GM12878 (cell line): ENCODE measurements at regions not wholly inside any gene's neighbourhood (a gene's known extent, or its start where the extent isn't known, plus 50 kb on each side); places are given as distances from the start of the nearest gene placed in this dataset.

Source experiments
- ATAC-seq: fragments of 200-7000 bp; cut with Tn5 transposase; 3 replicates; pipeline ENCODE4 v1.9.1; 2020; ENCODE audit warnings: mild to moderate bottlenecking, moderate library complexity
- BruUV-seq: library from RNA; stranded (reverse); fragments of 400-500 nt; replicated peaks from 2 replicates; lab custom pipeline; 2021; lab: Mats Ljungman, UMichigan
- CTCF ChIA-PET: fragments of 300-600 bp; sonication (Branson Sonifier 250); formaldehyde crosslinking; extraction: SDS; loops from one replicate; lab custom pipeline; 2021; ENCODE audit warnings: inconsistent platforms; lab: Yijun Ruan, JAX
- POLR2A ChIA-PET: fragments of 350-600 bp; formaldehyde crosslinking; extraction: SDS; loops from one replicate; lab custom pipeline; 2021; ENCODE audit warnings: inconsistent platforms; lab: Charles Lee
- RAD21 ChIA-PET: fragments of 300-600 bp; sonication (Branson Sonifier 250); formaldehyde crosslinking; loops from one replicate; lab custom pipeline; 2023; ENCODE audit warnings: antibody characterized with exemption; ENCODE audit not compliant: unreplicated experiment; lab: Charles Lee
- SMC1A ChIA-PET: fragments of 300-600 bp; sonication (Branson Sonifier 250); formaldehyde crosslinking; loops from one replicate; lab custom pipeline; 2023; ENCODE audit not compliant: unreplicated experiment, uncharacterized antibody; lab: Charles Lee
- DNase-seq: peaks from one replicate; pipeline ENCODE4 v3.0.0-alpha.2; 2011; ENCODE audit warnings: low read depth, low spot score
- FAIRE-seq: peaks from 3 replicates; lab custom pipeline; 2011; peaks lifted over from hg19 to GRCh38; lab: Jason Lieb, UNC
- H2AFZ ChIP-seq: 2 replicates; pipeline ENCODE4 v1.6.0; 2011; ENCODE audit warnings: low read depth, low read length, control low read depth; ENCODE audit not compliant: control insufficient read depth
- H3K27ac ChIP-seq: 2 replicates; pipeline ENCODE4 v1.5.1; 2011; ENCODE audit warnings: control low read depth; ENCODE audit not compliant: control insufficient read depth, insufficient read depth
- H3K27me3 ChIP-seq, 2 experiments: replicated peaks in 1 of 2; 2 replicates each; pipeline versions ENCODE4 v1.6.0 to v1.6.1; 2011; ENCODE audit warnings: low read length in 1 of 2; ENCODE audit not compliant: control insufficient read depth in 2 of 2, insufficient read depth in 2 of 2
- H3K36me3 ChIP-seq, 2 experiments: 2 replicates each; pipeline ENCODE4 v1.5.1; 2011; ENCODE audit warnings: low read length in 1 of 2; ENCODE audit not compliant: control insufficient read depth in 2 of 2, insufficient read depth in 2 of 2
- H3K4me1 ChIP-seq: 2 replicates; pipeline ENCODE4 v1.6.1; 2011; ENCODE audit warnings: mild to moderate bottlenecking, low read length, moderate library complexity, mixed read lengths; ENCODE audit not compliant: control insufficient read depth, insufficient read depth
- H3K4me2 ChIP-seq: 2 replicates; pipeline ENCODE4 v1.6.0; 2011; ENCODE audit warnings: control low read depth; ENCODE audit not compliant: control insufficient read depth, insufficient read depth
- H3K4me3 ChIP-seq: fragments of 200-600 bp; sonication (generic); 2 replicates; pipeline ENCODE4 v1.5.1; 2016
- H3K79me2 ChIP-seq: 2 replicates; pipeline ENCODE4 v1.6.0; 2011; ENCODE audit warnings: low read length; ENCODE audit not compliant: control insufficient read depth, insufficient read depth
- H3K9ac ChIP-seq: 2 replicates; pipeline ENCODE4 v1.8.0; 2011; ENCODE audit warnings: low read length, control low read depth, mixed read lengths; ENCODE audit not compliant: control insufficient read depth, insufficient read depth
- H3K9me3 ChIP-seq: replicated peaks from 3 replicates; pipeline ENCODE4 v1.5.1; 2011; ENCODE audit warnings: mild to moderate bottlenecking, low read length; ENCODE audit not compliant: control insufficient read depth, insufficient read depth
- H4K20me1 ChIP-seq: 2 replicates; pipeline ENCODE4 v1.6.0; 2011; ENCODE audit not compliant: control insufficient read depth, insufficient read depth
- ATF7 ChIP-seq: fragments of 450-650 bp; IDR thresholded peaks from 2 replicates; pipeline ENCODE4 v1.6.1; 2016; ENCODE audit warnings: low read depth, mild to moderate bottlenecking
- BCL11A ChIP-seq: IDR thresholded peaks from 2 replicates; pipeline ENCODE4 v1.6.1; 2011; ENCODE audit warnings: low read depth, low read length
- CBX5 ChIP-seq: sonication (generic); IDR thresholded peaks from 2 replicates; pipeline ENCODE4 v1.6.1; 2016; ENCODE audit warnings: low read depth, moderate library complexity, mild to moderate bottlenecking, inconsistent platforms
- CREM ChIP-seq: IDR thresholded peaks from 2 replicates; pipeline ENCODE4 v1.6.1; 2014; ENCODE audit warnings: antibody characterized with exemption, low read depth
- DPF2 ChIP-seq: fragments of 450-650 bp; IDR thresholded peaks from 2 replicates; pipeline ENCODE4 v1.6.1; 2017; ENCODE audit warnings: mild to moderate bottlenecking
- EED ChIP-seq: sonication (generic); IDR thresholded peaks from 2 replicates; pipeline ENCODE4 v1.6.1; 2016; ENCODE audit warnings: antibody characterized with exemption, low read depth
- EGR1 ChIP-seq, 2 experiments: IDR thresholded peaks; 1 replicate in 1 of 2; 2 replicates in 1 of 2; pipeline ENCODE4 v1.6.1; 2011 to 2012; ENCODE audit warnings: low read depth in 2 of 2, low read length in 2 of 2, borderline replicate concordance in 1 of 2, mild to moderate bottlenecking in 1 of 2, moderate library complexity in 1 of 2
- ELK1 ChIP-seq: IDR thresholded peaks from 2 replicates; pipeline ENCODE4 v1.6.1; 2012; ENCODE audit warnings: low read depth, low read length, improper control_type of control experiment
- EP300 ChIP-seq, 2 experiments: fragments of 150-350 bp in 1 of 2; IDR thresholded peaks; 2 replicates each; pipeline ENCODE4 v1.6.1; 2011 to 2012; ENCODE audit warnings: low read depth in 2 of 2, low read length in 2 of 2, borderline replicate concordance in 1 of 2, improper control_type of control experiment in 1 of 2, inconsistent platforms in 1 of 2; ENCODE audit not compliant: control insufficient read depth in 1 of 2
- ETV6 ChIP-seq, 2 experiments: fragments of 450-650 bp in 1 of 2; IDR thresholded peaks in 1 of 2; conservative IDR thresholded peaks in 1 of 2; 2 replicates each; pipeline ENCODE4 v1.6.1; 2014; ENCODE audit warnings: antibody characterized with exemption in 1 of 2, borderline replicate concordance in 1 of 2, low read depth in 1 of 2, mild to moderate bottlenecking in 1 of 2, moderate library complexity in 1 of 2
- IKZF1 ChIP-seq: fragments of 450-650 bp; conservative IDR thresholded peaks from 2 replicates; pipeline ENCODE4 v1.6.1; 2017; ENCODE audit warnings: antibody characterized with exemption, mild to moderate bottlenecking
- IRF3 ChIP-seq: fragments of 450-650 bp; IDR thresholded peaks from 2 replicates; pipeline ENCODE4 v1.6.1; 2014; ENCODE audit warnings: mild to moderate bottlenecking
- MTA2 ChIP-seq: fragments of 450-650 bp; IDR thresholded peaks from 2 replicates; pipeline ENCODE4 v1.6.1; 2016; ENCODE audit warnings: low read depth, mild to moderate bottlenecking, moderate library complexity
- NR2C2 ChIP-seq: IDR thresholded peaks from 2 replicates; pipeline ENCODE4 v1.6.1; 2011; ENCODE audit warnings: borderline replicate concordance, low read depth; ENCODE audit not compliant: control insufficient read depth, insufficient read length
- NR2F1 ChIP-seq: fragments of 450-650 bp; conservative IDR thresholded peaks from 2 replicates; pipeline ENCODE4 v1.6.1; 2017; ENCODE audit warnings: mild to moderate bottlenecking
- RAD21 ChIP-seq: IDR thresholded peaks from 2 replicates; pipeline ENCODE4 v1.6.1; 2011; ENCODE audit warnings: mild to moderate bottlenecking, low read depth, low read length, moderate library complexity; ENCODE audit not compliant: insufficient read depth
- SMAD1 ChIP-seq: fragments of 450-650 bp; IDR thresholded peaks from 2 replicates; pipeline ENCODE4 v1.6.1; 2018; ENCODE audit warnings: mild to moderate bottlenecking, low read depth; ENCODE audit not compliant: partially characterized antibody
- SRF ChIP-seq, 2 experiments: IDR thresholded peaks; 2 replicates each; pipeline ENCODE4 v1.6.1; 2011; ENCODE audit warnings: low read depth in 2 of 2, low read length in 2 of 2, mild to moderate bottlenecking in 1 of 2, moderate library complexity in 1 of 2
- TBL1XR1 ChIP-seq: IDR thresholded peaks from 2 replicates; pipeline ENCODE4 v1.6.1; 2012; ENCODE audit warnings: low read depth, low read length, improper control_type of control experiment
- ZNF207 ChIP-seq: fragments of 450-650 bp; IDR thresholded peaks from 2 replicates; pipeline ENCODE4 v1.6.1; 2014; ENCODE audit warnings: antibody characterized with exemption, mild to moderate bottlenecking, borderline replicate concordance
- ZNF217 ChIP-seq: fragments of 450-650 bp; IDR thresholded peaks from 2 replicates; pipeline ENCODE4 v1.6.1; 2017; ENCODE audit warnings: antibody characterized with exemption, mild to moderate bottlenecking
- ZSCAN29 ChIP-seq: fragments of 450-650 bp; IDR thresholded peaks from 2 replicates; pipeline ENCODE4 v1.6.1; 2017; ENCODE audit warnings: mild to moderate bottlenecking, moderate library complexity
- WGBS: methylation state at CpG from one replicate; pipeline ENCODE4 v1.1.6; 2016; ENCODE audit warnings: low lambda C conversion rate; ENCODE audit not compliant: insufficient replicate concordance, insufficient coverage; ENCODE audit errors: missing lambda C conversion rate; 5-methylcytosine and 5-hydroxymethylcytosine counted together
- in situ Hi-C: fragments of 300-500 bp; cut with MboI; formaldehyde crosslinking; loops from 9 replicates; pipeline ENCODE4 v1.14.3; 2018; ENCODE audit warnings: mixed read lengths
- intact Hi-C: fragments of 100-400 bp; cut with micrococcal nuclease; formaldehyde crosslinking; loops from one replicate; pipeline ENCODE4 v1.14.2; 2022; ENCODE audit not compliant: unreplicated experiment

GRCh38 chr2:12501469-12502158 is 215.1 kb upstream of the TRIB2 start:
- CTCF ChIA-PET: interaction anchor here (0.6 to 3.5 kb wide), 3 partner anchors 34 to 215 kb away, joined by 3 to 13 read pairs (median 3); partner anchors contain the start of gene TRIB2
- FAIRE-seq (peak; percentile 13), ATAC-seq (peak; percentile 97), DNase-seq (peak; percentile 76)
- no TSS peak for BruUV-seq
- Histone ChIP-seq H3K27me3 (no peaks in the 10 kb centered on the region), H3K4me2 (peak overlapping the region; percentile 51), H3K9me3 (no peaks in the 10 kb centered on the region), H3K4me1 (peaks cover 35% of the 10 kb centered on the region), H3K79me2 (no peaks in the 10 kb centered on the region), H3K9ac (no peak overlapping the region), H3K27ac (peak overlapping the region; percentile 36), H2AFZ (no peak overlapping the region; the same call in 1 of the 2 replicates), H3K36me3 (no peaks in the 10 kb centered on the region), H3K4me3 (no peak overlapping the region), H4K20me1 (no peaks in the 10 kb centered on the region)
- RAD21 ChIA-PET: interaction anchor here (0.6 to 1.3 kb wide), 6 partner anchors 12 to 672 kb away, joined by 3 to 5 read pairs (median 3); no protein-coding TSS in a partner anchor
- WGBS: 2% methylated on average over 4 of the region's 4 CpGs
- POLR2A ChIA-PET: interaction anchor here (0.7 kb wide), 1 partner anchor 105 kb away, joined by 4 read pairs; no protein-coding TSS in a partner anchor
- in situ Hi-C loops: no loop called here
- SMC1A ChIA-PET: interaction anchor here (0.6 to 1.6 kb wide), 9 partner anchors 15 to 671 kb away, joined by 3 to 5 read pairs (median 4); no protein-coding TSS in a partner anchor
- intact Hi-C loops: loop anchor here (10.0 kb wide), 1 partner anchor 637 kb away; no protein-coding TSS in a partner anchor
- TF ChIP-seq NR2C2 (no peak), NR2F1 (peak; percentile 41; the same call in 1 of the 2 replicates), ZNF217 (0 out of 2 replicates have a peak, but pooled peaks have one; percentile 32), ELK1 (no peak), IRF3 (no peak), EED (peak; percentile 89), BCL11A (peak; percentile 69; the same call in 1 of the 2 replicates), ATF7 (peak; percentile 69), ZNF207 (no peak), SRF (IDR thresholded peaks at IDR 0.05; ENCODE audit: low read depth in 2 of 2, low read length in 2 of 2) (0 out of 4 replicates have a peak, but pooled peaks of 1 of the 2 experiments have one; percentile 25), EP300 (IDR thresholded peaks at IDR 0.05; ENCODE audit: borderline replicate concordance in 1 of 2, control insufficient read depth in 1 of 2, low read depth in 2 of 2, low read length in 2 of 2) (0 out of 4 replicates have a peak, but pooled peaks of 1 of the 2 experiments have one; percentile 39), MTA2 (peak; percentile 56; the same call in 1 of the 2 replicates), SMAD1 (no peak), ZSCAN29 (no peak), DPF2 (peak; percentile 66; the same call in 1 of the 2 replicates), ETV6 (conservative IDR thresholded peaks at IDR 0.05 in 1 of 2, IDR thresholded peaks at IDR 0.05 in 1 of 2; ENCODE audit: borderline replicate concordance in 1 of 2, low read depth in 1 of 2) (peak in 1 of 2 experiments; percentile 94; a peak in 2 of 4 replicates), RAD21 (peak; percentile 25; the same call in 1 of the 2 replicates), CBX5 (0 out of 2 replicates have a peak, but pooled peaks have one; percentile 24), TBL1XR1 (no peak), IKZF1 (peak; percentile 79), CREM (peak; percentile 47; the same call in 1 of the 2 replicates), EGR1 (IDR thresholded peaks at IDR 0.05; ENCODE audit: borderline replicate concordance in 1 of 2, low read depth in 2 of 2, low read length in 2 of 2) (peak in 1 of 2 experiments; percentile 89; a peak in 2 of 3 replicates)
